ENCODE measurements at regions not wholly inside any gene's neighbourhood (a gene's known extent, or its start where the extent isn't known, plus 50 kb on each side); places are given as distances from the start of the nearest gene placed in this dataset.

GRCh38 chr15:29913528-29914135, 91.4 kb upstream of the TJP1 start:
- DNase-seq, result peak; percentile 48

DNA sequence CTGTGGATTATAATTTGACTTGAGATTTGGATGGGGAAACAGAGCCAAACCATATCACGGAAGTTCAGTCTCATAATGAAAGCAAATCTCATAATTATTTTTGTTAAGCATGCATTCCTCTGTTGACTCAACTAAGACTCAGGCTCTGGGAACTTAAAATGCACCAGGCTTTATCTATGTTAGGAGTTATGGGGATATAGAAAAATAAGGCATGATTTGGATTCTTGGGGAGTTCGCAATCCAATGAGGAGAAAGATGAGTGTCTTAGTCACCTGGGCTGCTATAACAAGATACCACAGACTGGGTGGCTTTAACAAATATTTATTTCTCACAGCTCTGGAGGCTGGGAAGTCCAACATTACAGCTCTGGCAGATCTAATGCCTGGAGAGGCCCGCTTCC, 89.4 kb upstream of the TJP1 start:
- no peak for DNase-seq

- no peak for DNase-seq
These were observed 87.8 kb upstream of the TJP1 start for GRCh38 chr15:29910068-29910467.

- DNase-seq, result peak; percentile 16
These were observed 82.6 kb upstream of the TJP1 start for GRCh38 chr15:29904757-29905417.

GRCh38 chr15:29903785-29904464, 81.7 kb upstream of the TJP1 start:
- no peak for DNase-seq

- no peak for DNase-seq
These were observed 80.8 kb upstream of the TJP1 start for GRCh38 chr15:29903028-29903427.

DNA sequence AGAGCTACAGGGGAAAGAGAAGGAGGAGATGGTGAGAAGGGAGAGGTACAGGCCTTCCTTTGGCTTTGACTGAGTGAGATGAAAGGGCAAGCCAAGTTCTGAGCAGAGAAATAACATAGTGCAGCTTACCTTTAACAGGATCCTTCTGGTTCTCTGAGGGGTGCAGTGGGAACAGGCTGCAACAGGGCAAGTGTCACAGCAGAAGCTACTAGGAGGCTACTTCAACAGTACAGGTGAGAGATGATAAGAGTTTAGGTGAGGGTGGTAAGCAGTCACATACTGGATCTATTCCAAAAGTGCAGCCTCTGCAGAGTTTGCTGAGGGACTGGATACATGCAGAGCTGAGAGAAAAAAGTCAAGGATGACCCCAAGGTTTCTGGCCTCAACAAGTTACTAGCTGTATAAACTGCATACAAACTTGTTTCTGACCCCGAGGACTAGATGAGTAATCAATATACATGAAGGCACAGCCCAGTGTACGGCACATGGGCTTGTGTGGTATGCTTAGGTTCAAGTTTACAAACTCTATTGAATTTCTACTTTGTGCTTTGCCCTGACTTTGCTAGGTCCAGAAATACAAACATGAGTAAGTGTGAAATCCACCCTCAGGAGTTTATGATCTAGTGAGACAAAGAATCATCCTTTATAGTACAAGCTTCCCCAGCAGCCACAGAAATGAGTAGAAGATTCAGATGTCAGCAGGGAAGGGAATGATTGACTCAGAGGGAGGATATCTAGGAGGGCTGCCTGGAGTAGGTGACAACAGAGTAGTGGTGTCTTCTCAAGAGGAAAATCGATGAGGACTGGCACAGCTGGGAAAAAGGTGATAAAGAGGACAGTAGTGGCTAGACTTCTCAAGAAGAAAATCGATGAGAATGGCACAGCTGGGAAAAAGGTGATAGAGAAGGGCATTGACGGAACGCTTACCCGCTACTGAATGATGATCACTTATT, 78.2 kb upstream of the TJP1 start:
- no peak for DNase-seq

GRCh38 chr15:29896062-29896461, 73.8 kb upstream of the TJP1 start:
- no peak for DNase-seq

GRCh38 chr15:29891096-29891457, 68.8 kb upstream of the TJP1 start:
- no peak for DNase-seq

DNA sequence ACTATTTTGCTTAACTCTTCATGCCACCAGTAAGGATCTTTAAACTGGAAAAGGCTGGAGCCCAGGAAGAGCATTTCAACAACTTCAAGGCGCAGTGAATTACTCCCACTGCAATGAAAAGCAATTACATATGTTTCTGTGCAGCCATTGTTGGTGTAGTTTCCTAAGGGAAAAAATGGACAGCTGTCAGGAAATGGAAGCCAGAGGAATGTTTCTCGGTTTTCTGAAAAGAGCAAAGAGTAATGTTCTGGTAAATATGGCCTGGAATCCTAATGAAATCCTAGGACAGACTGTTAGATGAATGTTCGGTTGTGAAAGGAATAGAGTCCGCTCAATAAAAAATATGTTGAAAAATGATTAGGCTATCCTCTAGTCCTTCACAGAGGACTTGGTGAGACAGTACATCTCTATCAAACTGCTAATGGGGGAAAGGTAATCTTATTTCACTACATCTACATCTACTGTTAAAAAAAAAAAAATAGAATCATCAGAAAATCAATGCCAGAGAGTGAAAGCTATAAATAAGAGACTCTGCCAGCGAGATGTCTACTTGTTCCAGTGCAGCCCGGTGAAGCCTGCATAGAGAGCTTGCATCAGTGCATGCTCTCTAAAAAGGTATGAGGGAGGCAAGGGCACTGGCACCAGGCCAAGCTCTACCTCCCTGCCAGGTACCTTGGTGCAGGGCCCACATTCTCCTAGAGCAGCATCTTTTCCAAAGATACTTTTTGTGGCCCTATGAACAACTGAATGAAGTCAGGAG, 68.2 kb upstream of the TJP1 start:
- DNase-seq, result no peak

GRCh38 chr15:29889542-29890329, 67.5 kb upstream of the TJP1 start:
- peak; percentile 8 for DNase-seq

- peak; percentile 79 for DNase-seq
These were observed 66.4 kb upstream of the TJP1 start for GRCh38 chr15:29888646-29889045.

GRCh38 chr15:29887721-29888120, 65.5 kb upstream of the TJP1 start:
- DNase-seq, result no peak

DNA sequence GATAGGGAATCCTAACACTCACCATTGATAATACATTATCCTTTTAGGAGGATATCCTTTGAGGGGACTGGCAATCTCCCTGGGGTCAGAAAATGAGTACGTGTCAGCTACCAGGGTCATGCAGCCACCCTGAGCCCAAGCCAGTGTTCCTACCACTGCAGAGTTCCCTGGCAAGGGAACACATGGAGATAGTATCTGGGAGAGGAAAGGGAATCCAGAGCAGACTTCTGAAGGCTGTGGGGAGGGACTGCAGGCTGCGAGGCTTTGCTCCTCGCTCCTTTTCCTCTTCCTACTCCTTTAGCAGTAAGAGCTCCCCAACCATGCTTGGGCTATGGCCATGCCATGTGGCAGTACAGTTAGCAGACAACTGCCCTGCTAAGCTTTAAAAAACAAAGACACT, 62.9 kb upstream of the TJP1 start:
- no peak for DNase-seq

DNA sequence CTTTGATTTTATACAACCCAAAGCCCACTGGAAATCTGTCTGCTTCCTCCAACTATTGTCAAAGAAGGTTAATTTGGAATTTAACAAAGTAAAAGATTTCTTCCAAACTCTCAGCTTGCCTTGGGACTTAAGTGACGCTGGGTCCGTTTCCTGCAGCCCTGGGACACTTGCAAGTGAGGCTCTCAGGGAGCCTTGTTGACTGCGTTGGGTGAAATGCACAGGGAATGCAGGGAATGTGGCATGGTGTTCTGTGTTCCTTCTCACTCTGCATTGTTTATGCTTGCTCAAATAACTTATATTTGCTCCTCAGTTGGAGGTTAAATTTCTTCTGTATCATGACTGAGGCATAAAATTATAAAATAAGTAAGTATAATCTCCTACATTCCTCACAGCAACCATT, 60.9 kb upstream of the TJP1 start:
- DNase-seq, result peak; percentile 15

GRCh38 chr15:29880886-29881285, 58.6 kb upstream of the TJP1 start:
- DNase-seq, result no peak

GRCh38 chr15:29880341-29880740, 58.1 kb upstream of the TJP1 start:
- no peak for DNase-seq

DNA sequence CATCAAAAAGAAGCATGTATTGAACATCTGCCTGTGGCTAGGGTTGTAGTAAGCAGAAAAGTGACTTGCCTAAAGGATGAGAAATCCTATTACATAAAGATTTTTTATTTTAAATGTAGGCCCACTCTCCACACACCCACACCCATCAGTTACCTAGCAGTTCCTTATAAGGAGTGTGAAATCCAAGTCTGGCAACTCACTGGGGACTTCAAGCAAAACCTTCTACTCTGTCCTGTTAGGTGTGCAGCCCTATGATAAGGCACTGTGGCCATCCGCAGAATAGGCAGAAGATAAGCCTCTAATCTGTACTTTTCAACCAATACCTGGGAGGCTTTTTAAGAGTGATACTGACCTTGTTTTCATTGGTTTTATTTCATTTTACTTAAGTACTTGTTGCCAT, 52.7 kb upstream of the TJP1 start:
- no peak for DNase-seq

DNA sequence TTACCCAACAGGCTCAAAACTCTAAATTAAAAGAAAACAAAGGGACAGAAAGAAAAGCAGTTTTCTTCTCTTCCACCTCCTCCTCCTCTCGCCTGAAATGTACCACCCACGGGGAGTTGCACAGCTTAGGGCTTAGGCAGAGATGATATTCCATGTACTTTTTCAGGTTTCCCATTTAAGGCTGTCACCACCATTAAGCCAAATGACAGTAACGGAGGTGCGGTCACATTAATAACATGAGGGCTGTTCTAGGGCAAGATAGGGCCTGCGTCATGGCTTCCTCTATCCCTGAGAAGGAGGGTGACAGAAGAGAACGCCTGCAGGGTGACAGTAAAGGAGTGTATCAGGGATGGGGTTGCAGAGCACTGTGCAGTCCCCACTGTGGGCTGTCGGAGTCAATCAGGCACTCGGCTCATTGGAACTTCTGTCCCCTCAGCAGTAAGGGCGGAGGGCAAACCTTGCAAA, 51.7 kb upstream of the TJP1 start:
- DNase-seq, result no peak

- DNase-seq, result no peak
These were observed 51.0 kb upstream of the TJP1 start for GRCh38 chr15:29873264-29873663.

- no peak for DNase-seq
These were observed 50.4 kb upstream of the TJP1 start for GRCh38 chr15:29872716-29873115.

Measured in EL (cell line).